GM12878 (cell line): ENCODE measurements at regions not wholly inside any gene's neighbourhood (a gene's known extent, or its start where the extent isn't known, plus 50 kb on each side); places are given as distances from the start of the nearest gene placed in this dataset.

Experiments used
- ATAC-seq: fragments of 200-7000 bp; cut with Tn5 transposase; 3 replicates; pipeline ENCODE4 v1.9.1; 2020; ENCODE audit warnings: mild to moderate bottlenecking, moderate library complexity
- BruUV-seq: library from RNA; stranded (reverse); fragments of 400-500 nt; replicated peaks from 2 replicates; lab custom pipeline; 2021; lab: Mats Ljungman, UMichigan
- CTCF ChIA-PET: fragments of 300-600 bp; sonication (Branson Sonifier 250); formaldehyde crosslinking; extraction: SDS; loops from one replicate; lab custom pipeline; 2021; ENCODE audit warnings: inconsistent platforms; lab: Yijun Ruan, JAX
- POLR2A ChIA-PET: fragments of 350-600 bp; formaldehyde crosslinking; extraction: SDS; loops from one replicate; lab custom pipeline; 2021; ENCODE audit warnings: inconsistent platforms; lab: Charles Lee
- RAD21 ChIA-PET: fragments of 300-600 bp; sonication (Branson Sonifier 250); formaldehyde crosslinking; loops from one replicate; lab custom pipeline; 2023; ENCODE audit warnings: antibody characterized with exemption; ENCODE audit not compliant: unreplicated experiment; lab: Charles Lee
- SMC1A ChIA-PET: fragments of 300-600 bp; sonication (Branson Sonifier 250); formaldehyde crosslinking; loops from one replicate; lab custom pipeline; 2023; ENCODE audit not compliant: unreplicated experiment, uncharacterized antibody; lab: Charles Lee
- DNase-seq: peaks from one replicate; pipeline ENCODE4 v3.0.0-alpha.2; 2011; ENCODE audit warnings: low read depth, low spot score
- FAIRE-seq: peaks from 3 replicates; lab custom pipeline; 2011; peaks lifted over from hg19 to GRCh38; lab: Jason Lieb, UNC
- H2AFZ ChIP-seq: 2 replicates; pipeline ENCODE4 v1.6.0; 2011; ENCODE audit warnings: low read depth, low read length, control low read depth; ENCODE audit not compliant: control insufficient read depth
- H3K27ac ChIP-seq: 2 replicates; pipeline ENCODE4 v1.5.1; 2011; ENCODE audit warnings: control low read depth; ENCODE audit not compliant: control insufficient read depth, insufficient read depth
- H3K27me3 ChIP-seq, 2 experiments: replicated peaks in 1 of 2; 2 replicates each; pipeline versions ENCODE4 v1.6.0 to v1.6.1; 2011; ENCODE audit warnings: low read length in 1 of 2; ENCODE audit not compliant: control insufficient read depth in 2 of 2, insufficient read depth in 2 of 2
- H3K36me3 ChIP-seq, 2 experiments: 2 replicates each; pipeline ENCODE4 v1.5.1; 2011; ENCODE audit warnings: low read length in 1 of 2; ENCODE audit not compliant: control insufficient read depth in 2 of 2, insufficient read depth in 2 of 2
- H3K4me1 ChIP-seq: 2 replicates; pipeline ENCODE4 v1.6.1; 2011; ENCODE audit warnings: mild to moderate bottlenecking, low read length, moderate library complexity, mixed read lengths; ENCODE audit not compliant: control insufficient read depth, insufficient read depth
- H3K4me2 ChIP-seq: 2 replicates; pipeline ENCODE4 v1.6.0; 2011; ENCODE audit warnings: control low read depth; ENCODE audit not compliant: control insufficient read depth, insufficient read depth
- H3K4me3 ChIP-seq: fragments of 200-600 bp; sonication (generic); 2 replicates; pipeline ENCODE4 v1.5.1; 2016
- H3K79me2 ChIP-seq: 2 replicates; pipeline ENCODE4 v1.6.0; 2011; ENCODE audit warnings: low read length; ENCODE audit not compliant: control insufficient read depth, insufficient read depth
- H3K9ac ChIP-seq: 2 replicates; pipeline ENCODE4 v1.8.0; 2011; ENCODE audit warnings: low read length, control low read depth, mixed read lengths; ENCODE audit not compliant: control insufficient read depth, insufficient read depth
- H3K9me3 ChIP-seq: replicated peaks from 3 replicates; pipeline ENCODE4 v1.5.1; 2011; ENCODE audit warnings: mild to moderate bottlenecking, low read length; ENCODE audit not compliant: control insufficient read depth, insufficient read depth
- H4K20me1 ChIP-seq: 2 replicates; pipeline ENCODE4 v1.6.0; 2011; ENCODE audit not compliant: control insufficient read depth, insufficient read depth
- BACH1 ChIP-seq: fragments of 450-650 bp; IDR thresholded peaks from 2 replicates; pipeline ENCODE4 v1.6.1; 2017; ENCODE audit warnings: mild to moderate bottlenecking, borderline replicate concordance
- ETV6 ChIP-seq, 2 experiments: fragments of 450-650 bp in 1 of 2; IDR thresholded peaks in 1 of 2; conservative IDR thresholded peaks in 1 of 2; 2 replicates each; pipeline ENCODE4 v1.6.1; 2014; ENCODE audit warnings: antibody characterized with exemption in 1 of 2, borderline replicate concordance in 1 of 2, low read depth in 1 of 2, mild to moderate bottlenecking in 1 of 2, moderate library complexity in 1 of 2
- JUNB ChIP-seq: IDR thresholded peaks from 2 replicates; pipeline ENCODE4 v1.6.1; 2016; ENCODE audit warnings: antibody characterized with exemption, mild to moderate bottlenecking
- MEF2B ChIP-seq: fragments of 450-650 bp; IDR thresholded peaks from 2 replicates; pipeline ENCODE4 v1.6.1; 2018; ENCODE audit warnings: mild to moderate bottlenecking, moderate library complexity; ENCODE audit not compliant: partially characterized antibody, poor library complexity, severe bottlenecking
- NFYA ChIP-seq: IDR thresholded peaks from 2 replicates; pipeline ENCODE4 v1.6.1; 2011; ENCODE audit warnings: low read depth, mild to moderate bottlenecking, low read length, improper control_type of control experiment, borderline replicate concordance
- PAX5 ChIP-seq: IDR thresholded peaks from 2 replicates; pipeline ENCODE4 v1.6.1; 2011; ENCODE audit warnings: low read depth, low read length, borderline replicate concordance
- POLR2AphosphoS2 ChIP-seq: IDR thresholded peaks from 2 replicates; pipeline ENCODE4 v1.6.1; 2011; ENCODE audit warnings: low read depth, mild to moderate bottlenecking, low read length, improper control_type of control experiment, moderate library complexity
- RBBP5 ChIP-seq: fragments of 200-600 bp; sonication (generic); conservative IDR thresholded peaks from 2 replicates; pipeline ENCODE4 v1.6.1; 2016
- RUNX3 ChIP-seq: IDR thresholded peaks from 2 replicates; pipeline ENCODE4 v1.6.1; 2012; ENCODE audit warnings: low read length, inconsistent platforms
- ZNF207 ChIP-seq: fragments of 450-650 bp; IDR thresholded peaks from 2 replicates; pipeline ENCODE4 v1.6.1; 2014; ENCODE audit warnings: antibody characterized with exemption, mild to moderate bottlenecking, borderline replicate concordance
- WGBS: methylation state at CpG from one replicate; pipeline ENCODE4 v1.1.6; 2016; ENCODE audit warnings: low lambda C conversion rate; ENCODE audit not compliant: insufficient replicate concordance, insufficient coverage; ENCODE audit errors: missing lambda C conversion rate; 5-methylcytosine and 5-hydroxymethylcytosine counted together
- in situ Hi-C: fragments of 300-500 bp; cut with MboI; formaldehyde crosslinking; loops from 9 replicates; pipeline ENCODE4 v1.14.3; 2018; ENCODE audit warnings: mixed read lengths
- intact Hi-C: fragments of 100-400 bp; cut with micrococcal nuclease; formaldehyde crosslinking; loops from one replicate; pipeline ENCODE4 v1.14.2; 2022; ENCODE audit not compliant: unreplicated experiment
- TF ChIP-seq, protein P1 (sequence below): IDR thresholded peaks from 2 replicates; pipeline ENCODE4 v1.6.1; 2012; ENCODE audit warnings: low read depth, low read length, improper control_type of control experiment
- TF ChIP-seq, protein P2 (sequence below): fragments of 450-650 bp; IDR thresholded peaks from 2 replicates; pipeline ENCODE4 v1.6.1; 2016; ENCODE audit warnings: mild to moderate bottlenecking, moderate library complexity, borderline replicate concordance

- no peak overlapping the region for H3K4me3 ChIP-seq
- no peak overlapping the region for H3K4me2 ChIP-seq
- BruUV-seq = no TSS peak
- SMC1A ChIA-PET = no interaction called here
- TF ChIP-seq POLR2AphosphoS2 = no peak
- TF ChIP-seq, protein P1, sequence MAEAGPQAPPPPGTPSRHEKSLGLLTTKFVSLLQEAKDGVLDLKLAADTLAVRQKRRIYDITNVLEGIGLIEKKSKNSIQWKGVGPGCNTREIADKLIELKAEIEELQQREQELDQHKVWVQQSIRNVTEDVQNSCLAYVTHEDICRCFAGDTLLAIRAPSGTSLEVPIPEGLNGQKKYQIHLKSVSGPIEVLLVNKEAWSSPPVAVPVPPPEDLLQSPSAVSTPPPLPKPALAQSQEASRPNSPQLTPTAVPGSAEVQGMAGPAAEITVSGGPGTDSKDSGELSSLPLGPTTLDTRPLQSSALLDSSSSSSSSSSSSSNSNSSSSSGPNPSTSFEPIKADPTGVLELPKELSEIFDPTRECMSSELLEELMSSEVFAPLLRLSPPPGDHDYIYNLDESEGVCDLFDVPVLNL = no peak
- no peak for TF ChIP-seq JUNB
- no peak for TF ChIP-seq BACH1
- no peak for TF ChIP-seq NFYA
- no peak for TF ChIP-seq PAX5
- no peak for FAIRE-seq
- no peaks in the 10 kb centered on the region for H3K4me1 ChIP-seq
- no peak overlapping the region for H3K9ac ChIP-seq
- no peak overlapping the region for H2AFZ ChIP-seq
- ATAC-seq = no peak
- RAD21 ChIA-PET = no interaction called here
- H3K27me3 ChIP-seq = no peaks in the 10 kb centered on the region
- H3K79me2 ChIP-seq = no peaks in the 10 kb centered on the region
- H4K20me1 ChIP-seq = no peaks in the 10 kb centered on the region
- no peaks in the 10 kb centered on the region for H3K36me3 ChIP-seq
- in situ Hi-C loops = no loop called here
- CTCF ChIA-PET = no interaction called here
- POLR2A ChIA-PET = no interaction called here
- WGBS = 41% methylated on average over 3 of the region's 3 CpGs
- no peaks in the 10 kb centered on the region for H3K9me3 ChIP-seq
- intact Hi-C loops = no loop called here
- no peak overlapping the region for H3K27ac ChIP-seq
- DNase-seq = no peak
These were observed 314.1 kb downstream of the PRELID2 start for GRCh38 chr5:145521066-145521465.

- SMC1A ChIA-PET = interaction anchor here (1.2 kb wide), 1 partner anchor 1189 kb away, joined by 3 read pairs; no protein-coding TSS in a partner anchor
- in situ Hi-C loops = no loop called here
- BruUV-seq = no TSS peak
- no peaks in the 10 kb centered on the region for H3K4me1 ChIP-seq
- POLR2A ChIA-PET = no interaction called here
- H3K79me2 ChIP-seq = no peaks in the 10 kb centered on the region
- FAIRE-seq = no peak
- no peaks in the 10 kb centered on the region for H3K27me3 ChIP-seq
- H3K27ac ChIP-seq = no peak overlapping the region
- intact Hi-C loops = no loop called here
- no peak overlapping the region for H3K9ac ChIP-seq
- no peak overlapping the region for H3K4me2 ChIP-seq
- CTCF ChIA-PET = no interaction called here
- 25% methylated on average over 4 of the region's 4 CpGs for WGBS
- no peak overlapping the region for H2AFZ ChIP-seq
- ATAC-seq = no peak
- H3K4me3 ChIP-seq = no peak overlapping the region
- H4K20me1 ChIP-seq = no peaks in the 10 kb centered on the region
- RAD21 ChIA-PET = no interaction called here
- no peak for DNase-seq
- no peaks in the 10 kb centered on the region for H3K36me3 ChIP-seq
- H3K9me3 ChIP-seq = no peaks in the 10 kb centered on the region
- TF ChIP-seq RBBP5 (no peak), RUNX3 (no peak), ETV6 (conservative IDR thresholded peaks at IDR 0.05 in 1 of 2, IDR thresholded peaks at IDR 0.05 in 1 of 2; ENCODE audit: borderline replicate concordance in 1 of 2, low read depth in 1 of 2) (no peak), ZNF207 (no peak), MEF2B (no peak)
- TF ChIP-seq, protein P2, sequence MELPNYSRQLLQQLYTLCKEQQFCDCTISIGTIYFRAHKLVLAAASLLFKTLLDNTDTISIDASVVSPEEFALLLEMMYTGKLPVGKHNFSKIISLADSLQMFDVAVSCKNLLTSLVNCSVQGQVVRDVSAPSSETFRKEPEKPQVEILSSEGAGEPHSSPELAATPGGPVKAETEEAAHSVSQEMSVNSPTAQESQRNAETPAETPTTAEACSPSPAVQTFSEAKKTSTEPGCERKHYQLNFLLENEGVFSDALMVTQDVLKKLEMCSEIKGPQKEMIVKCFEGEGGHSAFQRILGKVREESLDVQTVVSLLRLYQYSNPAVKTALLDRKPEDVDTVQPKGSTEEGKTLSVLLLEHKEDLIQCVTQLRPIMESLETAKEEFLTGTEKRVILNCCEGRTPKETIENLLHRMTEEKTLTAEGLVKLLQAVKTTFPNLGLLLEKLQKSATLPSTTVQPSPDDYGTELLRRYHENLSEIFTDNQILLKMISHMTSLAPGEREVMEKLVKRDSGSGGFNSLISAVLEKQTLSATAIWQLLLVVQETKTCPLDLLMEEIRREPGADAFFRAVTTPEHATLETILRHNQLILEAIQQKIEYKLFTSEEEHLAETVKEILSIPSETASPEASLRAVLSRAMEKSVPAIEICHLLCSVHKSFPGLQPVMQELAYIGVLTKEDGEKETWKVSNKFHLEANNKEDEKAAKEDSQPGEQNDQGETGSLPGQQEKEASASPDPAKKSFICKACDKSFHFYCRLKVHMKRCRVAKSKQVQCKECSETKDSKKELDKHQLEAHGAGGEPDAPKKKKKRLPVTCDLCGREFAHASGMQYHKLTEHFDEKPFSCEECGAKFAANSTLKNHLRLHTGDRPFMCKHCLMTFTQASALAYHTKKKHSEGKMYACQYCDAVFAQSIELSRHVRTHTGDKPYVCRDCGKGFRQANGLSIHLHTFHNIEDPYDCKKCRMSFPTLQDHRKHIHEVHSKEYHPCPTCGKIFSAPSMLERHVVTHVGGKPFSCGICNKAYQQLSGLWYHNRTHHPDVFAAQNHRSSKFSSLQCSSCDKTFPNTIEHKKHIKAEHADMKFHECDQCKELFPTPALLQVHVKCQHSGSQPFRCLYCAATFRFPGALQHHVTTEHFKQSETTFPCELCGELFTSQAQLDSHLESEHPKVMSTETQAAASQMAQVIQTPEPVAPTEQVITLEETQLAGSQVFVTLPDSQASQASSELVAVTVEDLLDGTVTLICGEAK = no peak
These were observed 314.8 kb downstream of the PRELID2 start for GRCh38 chr5:145520335-145520734.
